C4-2B (cell line): ENCODE measurements at regions not wholly inside any gene's neighbourhood (a gene's known extent, or its start where the extent isn't known, plus 50 kb on each side); places are given as distances from the start of the nearest gene placed in this dataset.
"Not testable (repeated sequence)": the region's sequence is repeated elsewhere in the genome, so short reads cannot be mapped to it uniquely, and the experiment has no call there.

Experiments
- H3K27ac ChIP-seq: fragments of 450-650 bp; 2 replicates; pipeline ENCODE4 v1.5.1; 2017
- CTCF ChIP-seq: fragments of 450-650 bp; conservative IDR thresholded peaks from 2 replicates; pipeline ENCODE4 v1.5.1; 2017; ENCODE audit warnings: mild to moderate bottlenecking
- ZFX ChIP-seq: fragments of 450-650 bp; IDR thresholded peaks from 2 replicates; pipeline ENCODE4 v1.6.1; 2017

- no peak overlapping the region for H3K27ac ChIP-seq
- no peak for TF ChIP-seq ZFX
- no peak for TF ChIP-seq CTCF
These were observed 201.1 kb downstream of the SPP2 start for GRCh38 chr2:234251326-234252271.

DNA sequence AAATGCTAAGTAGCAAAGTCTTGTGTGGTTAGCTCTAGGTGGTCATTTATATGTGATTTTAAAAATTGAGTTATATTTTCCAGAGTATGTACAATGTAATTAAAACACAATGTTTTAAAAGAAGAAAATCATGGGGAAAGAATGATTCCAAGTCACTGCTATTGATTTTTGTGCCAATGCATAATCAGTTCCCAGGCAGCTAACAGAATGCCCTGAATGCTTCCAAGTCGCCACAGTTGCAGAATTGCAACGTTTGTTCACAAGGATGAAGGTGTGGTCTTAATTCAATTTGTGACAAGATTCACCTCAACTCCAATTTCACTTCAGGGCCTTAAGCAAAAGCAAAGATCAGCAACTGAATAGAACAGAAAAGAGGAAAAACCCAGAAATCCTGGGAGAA, 200.4 kb downstream of the SPP2 start:
- H3K27ac ChIP-seq = no peak overlapping the region

GRCh38 chr2:234249873-234250272, 199.4 kb downstream of the SPP2 start:
- no peak overlapping the region for H3K27ac ChIP-seq

More for the DNA sequence above, 200.4 kb downstream of the SPP2 start:
- TF ChIP-seq ZFX = no peak
- no peak for TF ChIP-seq CTCF

GRCh38 chr2:234249034-234249735, 198.7 kb downstream of the SPP2 start:
- TF ChIP-seq CTCF (peak; percentile 18), ZFX (no peak)
- H3K27ac ChIP-seq = no peak overlapping the region

More at GRCh38 chr2:234249873-234250272, 199.4 kb downstream of the SPP2 start:
- no peak for TF ChIP-seq ZFX
- TF ChIP-seq CTCF = no peak

GRCh38 chr2:234248213-234248710, 197.8 kb downstream of the SPP2 start:
- not testable (repeated sequence) for H3K27ac ChIP-seq

- H3K27ac ChIP-seq = no peak overlapping the region
- no peak for TF ChIP-seq CTCF
- TF ChIP-seq ZFX = no peak
These were observed 197.1 kb downstream of the SPP2 start for GRCh38 chr2:234247453-234248180.

DNA sequence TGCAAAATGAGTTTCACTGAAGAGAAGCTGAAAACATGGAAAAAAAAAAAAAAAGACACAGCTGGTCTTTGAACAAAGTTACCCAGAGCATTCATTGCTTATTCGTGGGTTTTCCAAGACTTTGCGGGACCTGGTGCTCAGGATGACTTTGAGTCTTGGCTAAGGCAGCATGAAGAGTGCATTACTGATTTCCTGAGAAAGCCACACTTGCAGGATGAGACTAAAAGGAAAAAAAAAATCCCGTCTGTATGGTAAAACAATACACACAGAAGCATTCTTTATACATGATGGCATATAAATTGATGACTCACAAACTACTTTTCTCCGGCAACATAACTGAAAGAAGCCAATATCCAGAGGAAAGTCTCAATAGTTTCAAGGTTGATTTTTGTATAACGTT, 195.4 kb downstream of the SPP2 start:
- H3K27ac ChIP-seq = no peak overlapping the region
- TF ChIP-seq ZFX (no peak), CTCF (no peak)
